ENCODE measurements at regions not wholly inside any gene's neighbourhood (a gene's known extent, or its start where the extent isn't known, plus 50 kb on each side); places are given as distances from the start of the nearest gene placed in this dataset.

DNA sequence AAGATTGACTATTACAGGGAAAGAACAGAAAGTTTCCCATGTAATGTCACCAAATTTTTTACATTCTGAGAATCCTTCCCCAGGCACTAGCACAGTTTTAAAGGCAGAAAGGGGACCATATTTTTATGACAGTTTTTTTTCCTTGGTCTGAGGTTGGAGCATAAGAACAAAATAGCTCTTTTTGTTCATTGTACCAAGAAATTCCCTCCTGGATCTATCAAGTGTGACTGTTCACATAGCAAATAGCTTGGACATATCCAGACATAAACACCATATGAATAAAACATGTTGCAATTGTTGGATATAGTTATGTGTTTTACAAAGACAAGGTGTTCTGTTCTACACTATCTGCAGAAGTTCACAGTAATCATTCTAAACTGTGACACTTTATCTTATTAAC is 182.4 kb upstream of the ADGRL2 start:
- TF ChIP-seq, protein P1, sequence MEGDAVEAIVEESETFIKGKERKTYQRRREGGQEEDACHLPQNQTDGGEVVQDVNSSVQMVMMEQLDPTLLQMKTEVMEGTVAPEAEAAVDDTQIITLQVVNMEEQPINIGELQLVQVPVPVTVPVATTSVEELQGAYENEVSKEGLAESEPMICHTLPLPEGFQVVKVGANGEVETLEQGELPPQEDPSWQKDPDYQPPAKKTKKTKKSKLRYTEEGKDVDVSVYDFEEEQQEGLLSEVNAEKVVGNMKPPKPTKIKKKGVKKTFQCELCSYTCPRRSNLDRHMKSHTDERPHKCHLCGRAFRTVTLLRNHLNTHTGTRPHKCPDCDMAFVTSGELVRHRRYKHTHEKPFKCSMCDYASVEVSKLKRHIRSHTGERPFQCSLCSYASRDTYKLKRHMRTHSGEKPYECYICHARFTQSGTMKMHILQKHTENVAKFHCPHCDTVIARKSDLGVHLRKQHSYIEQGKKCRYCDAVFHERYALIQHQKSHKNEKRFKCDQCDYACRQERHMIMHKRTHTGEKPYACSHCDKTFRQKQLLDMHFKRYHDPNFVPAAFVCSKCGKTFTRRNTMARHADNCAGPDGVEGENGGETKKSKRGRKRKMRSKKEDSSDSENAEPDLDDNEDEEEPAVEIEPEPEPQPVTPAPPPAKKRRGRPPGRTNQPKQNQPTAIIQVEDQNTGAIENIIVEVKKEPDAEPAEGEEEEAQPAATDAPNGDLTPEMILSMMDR (conservative IDR thresholded peaks at IDR 0.05; ENCODE audit: low read depth, low read length): no peak
- TF ChIP-seq EZH2 (IDR thresholded peaks at IDR 0.05; ENCODE audit: borderline replicate concordance, low read depth, low read length, poor library complexity, severe bottlenecking): no peak

Data from A673 (cell line).